Thyroid gland (tissue), 4 donors: ENCODE measurements at regions not wholly inside any gene's neighbourhood (a gene's known extent, or its start where the extent isn't known, plus 50 kb on each side); places are given as distances from the start of the nearest gene placed in this dataset.

ENCODE experiments used
- POLR2A ChIP-seq, 2 donors: fragments of 450-650 bp; IDR thresholded peaks; one replicate each; pipeline ENCODE4 v1.6.1; 2017; ENCODE audit warnings: antibody characterized with exemption in 2 of 2, mild to moderate bottlenecking in 2 of 2, moderate library complexity in 1 of 2
- TF ChIP-seq, protein P1 (sequence below), 6 experiments: fragments of 200-600 bp in 3 of 6; fragments of 450-650 bp in 3 of 6; sonication (generic) in 3 of 6; IDR thresholded peaks; one replicate each; pipeline ENCODE4 v1.5.1; 2016 to 2019; ENCODE audit warnings: antibody characterized with exemption in 6 of 6, mild to moderate bottlenecking in 2 of 6, inconsistent platforms in 1 of 6, moderate library complexity in 1 of 6

DNA sequence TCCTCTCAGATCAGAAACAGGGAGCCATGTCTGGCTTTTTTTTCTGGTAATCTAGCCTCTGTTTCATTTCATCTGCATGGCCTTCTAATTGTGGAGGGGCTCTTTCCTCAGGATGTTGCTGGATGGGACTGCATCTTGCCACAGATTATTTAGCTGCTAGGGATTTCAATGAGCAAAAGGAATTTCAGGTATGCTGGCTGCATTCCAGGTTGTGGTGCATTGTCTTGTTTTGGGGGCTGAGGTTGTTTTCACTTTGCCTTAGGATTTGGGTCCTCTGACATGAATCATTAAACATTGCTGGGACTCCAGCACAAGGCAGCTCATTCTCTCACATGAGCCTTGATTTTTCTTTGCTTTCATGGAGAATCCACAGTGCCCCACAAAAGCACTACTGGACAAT lies 789.3 kb upstream of the TSPY4 start:
- TF ChIP-seq, protein P1, sequence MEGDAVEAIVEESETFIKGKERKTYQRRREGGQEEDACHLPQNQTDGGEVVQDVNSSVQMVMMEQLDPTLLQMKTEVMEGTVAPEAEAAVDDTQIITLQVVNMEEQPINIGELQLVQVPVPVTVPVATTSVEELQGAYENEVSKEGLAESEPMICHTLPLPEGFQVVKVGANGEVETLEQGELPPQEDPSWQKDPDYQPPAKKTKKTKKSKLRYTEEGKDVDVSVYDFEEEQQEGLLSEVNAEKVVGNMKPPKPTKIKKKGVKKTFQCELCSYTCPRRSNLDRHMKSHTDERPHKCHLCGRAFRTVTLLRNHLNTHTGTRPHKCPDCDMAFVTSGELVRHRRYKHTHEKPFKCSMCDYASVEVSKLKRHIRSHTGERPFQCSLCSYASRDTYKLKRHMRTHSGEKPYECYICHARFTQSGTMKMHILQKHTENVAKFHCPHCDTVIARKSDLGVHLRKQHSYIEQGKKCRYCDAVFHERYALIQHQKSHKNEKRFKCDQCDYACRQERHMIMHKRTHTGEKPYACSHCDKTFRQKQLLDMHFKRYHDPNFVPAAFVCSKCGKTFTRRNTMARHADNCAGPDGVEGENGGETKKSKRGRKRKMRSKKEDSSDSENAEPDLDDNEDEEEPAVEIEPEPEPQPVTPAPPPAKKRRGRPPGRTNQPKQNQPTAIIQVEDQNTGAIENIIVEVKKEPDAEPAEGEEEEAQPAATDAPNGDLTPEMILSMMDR (IDR thresholded peaks at IDR 0.05), result no peak
- TF ChIP-seq POLR2A (IDR thresholded peaks at IDR 0.05), result no peak
